GM12891 (cell line): ENCODE measurements at regions not wholly inside any gene's neighbourhood (a gene's known extent, or its start where the extent isn't known, plus 50 kb on each side); places are given as distances from the start of the nearest gene placed in this dataset.

Source experiments
- POLR2A ChIP-seq: IDR thresholded peaks from 2 replicates; pipeline ENCODE4 v1.6.1; 2011; ENCODE audit warnings: low read depth, low read length, control low read depth
- POLR2AphosphoS5 ChIP-seq: IDR thresholded peaks from 2 replicates; pipeline ENCODE4 v1.6.1; 2011; ENCODE audit warnings: low read depth, low read length, control low read depth
- SPI1 ChIP-seq: IDR thresholded peaks from 2 replicates; pipeline ENCODE4 v1.6.1; 2011; ENCODE audit warnings: low read depth, low read length, control low read depth
- TAF1 ChIP-seq: IDR thresholded peaks from 2 replicates; pipeline ENCODE4 v1.6.1; 2011; ENCODE audit warnings: low read depth, low read length, control low read depth

DNA sequence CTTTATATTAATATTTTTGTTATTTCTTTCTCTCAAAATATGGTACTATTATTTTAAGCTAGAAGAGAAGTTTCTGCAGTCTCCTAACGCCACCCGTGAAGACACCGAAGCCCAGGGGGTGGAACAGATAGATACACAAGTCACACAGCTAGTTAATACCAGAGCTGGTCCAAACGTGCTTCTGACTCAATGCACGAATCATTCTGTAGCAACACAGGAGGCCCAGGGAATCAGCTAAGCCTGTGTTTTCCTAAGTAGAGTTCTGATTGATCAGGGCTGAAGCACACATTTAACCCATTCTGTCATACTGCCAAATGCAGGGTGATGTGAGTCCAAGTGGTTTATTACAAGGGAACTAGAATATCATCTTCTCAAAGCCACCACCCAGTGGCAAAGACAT lies 116.9 kb upstream of the PWP1 start:
- no peak for TF ChIP-seq POLR2A
- no peak for TF ChIP-seq SPI1
- TF ChIP-seq POLR2AphosphoS5 = no peak
- no peak for TF ChIP-seq TAF1
